Hippocampal formation (tissue), 2 donors: ENCODE measurements at regions not wholly inside any gene's neighbourhood (a gene's known extent, or its start where the extent isn't known, plus 50 kb on each side); places are given as distances from the start of the nearest gene placed in this dataset.
"Not testable (repeated sequence)": the region's sequence is repeated elsewhere in the genome, so short reads cannot be mapped to it uniquely, and the experiment has no call there.

Experiments used
- DNase-seq, 2 donors: peaks; one replicate each; lab custom pipeline; 2025; lab: John Stamatoyannopoulos, UW

DNA sequence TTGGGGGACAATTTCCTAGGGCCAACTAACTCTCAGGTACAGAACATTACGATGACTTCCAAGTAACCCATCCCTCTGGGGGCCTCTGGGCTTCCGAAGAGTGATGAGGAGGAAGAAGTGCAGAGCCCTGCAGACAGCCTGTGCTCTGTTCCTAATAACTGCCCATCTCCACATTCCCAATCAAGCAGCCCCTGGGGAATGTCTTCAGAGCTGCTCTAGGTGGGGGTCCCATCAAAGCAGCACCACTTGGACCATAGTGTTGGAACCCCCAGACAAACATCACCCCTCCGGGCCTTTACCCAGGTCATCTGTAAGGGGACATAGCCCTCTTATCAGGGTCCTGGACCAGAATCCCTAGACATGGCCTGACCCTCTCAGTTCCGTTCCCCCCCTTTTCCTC is 357.3 kb downstream of the NPHP4 start:
- no peak for DNase-seq

DNA sequence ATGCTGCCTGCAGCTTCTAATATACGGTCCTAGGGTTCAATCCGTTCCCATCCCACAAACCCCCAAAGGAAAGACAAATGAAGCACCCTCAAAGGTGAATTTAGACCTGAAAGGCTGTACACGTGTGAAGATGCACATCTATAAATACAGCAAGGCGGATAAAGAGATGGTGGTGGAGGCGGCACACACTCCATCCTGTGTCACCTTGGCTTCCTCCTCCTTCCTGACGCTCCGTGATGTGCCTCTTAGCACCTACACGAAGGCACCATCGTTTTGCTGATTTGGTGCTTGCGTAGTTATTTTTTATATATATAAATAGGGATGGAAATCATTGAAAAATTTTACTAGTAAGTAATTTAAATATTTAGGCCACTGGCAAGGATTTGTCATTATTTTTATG is 359.4 kb downstream of the NPHP4 start:
- DNase-seq: no peak

DNA sequence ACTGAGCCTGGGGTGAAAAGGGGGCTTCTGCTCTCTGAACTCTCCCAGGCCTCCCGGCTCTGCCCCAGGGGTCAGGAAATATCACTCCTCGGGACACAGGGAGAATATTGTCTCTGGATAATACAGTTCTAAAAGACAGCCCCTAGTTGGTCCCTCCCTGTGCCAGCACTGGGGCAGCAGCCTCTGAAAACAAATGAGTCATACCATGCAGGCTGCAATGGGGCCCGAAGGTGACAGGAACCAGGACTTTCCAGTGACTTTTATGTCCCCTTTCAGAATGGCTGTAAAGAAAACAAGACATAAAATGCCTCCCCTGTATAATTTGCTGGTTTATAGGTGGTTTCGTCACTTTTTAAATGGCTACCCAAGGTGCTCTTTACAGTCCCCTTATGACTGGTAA is 360.0 kb downstream of the NPHP4 start:
- no peak for DNase-seq

GRCh38 chr1:5628416-5628815 is 363.8 kb downstream of the NPHP4 start:
- DNase-seq: no peak

- no peak for DNase-seq
Measured at GRCh38 chr1:5623399-5623798, 368.8 kb downstream of the NPHP4 start.

DNA sequence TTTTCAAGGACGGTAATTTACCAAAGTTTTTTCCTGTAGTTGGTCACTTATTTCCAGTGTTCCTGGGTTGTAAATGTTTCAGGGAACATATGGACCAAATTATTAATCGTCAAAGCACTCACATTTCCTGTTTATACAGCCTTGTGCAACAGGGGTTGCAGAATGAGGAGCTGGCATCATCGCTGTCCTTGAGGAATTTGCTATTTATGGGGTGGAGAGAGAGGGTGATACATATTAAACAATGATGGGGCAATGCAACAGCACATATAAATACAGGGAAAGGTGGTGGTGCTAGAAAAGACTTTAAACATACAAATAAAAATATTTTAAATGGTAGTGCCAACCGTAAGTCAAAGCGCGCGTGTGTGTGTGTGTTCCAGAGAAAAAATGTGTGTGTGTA is 369.8 kb downstream of the NPHP4 start:
- DNase-seq: no peak

DNA sequence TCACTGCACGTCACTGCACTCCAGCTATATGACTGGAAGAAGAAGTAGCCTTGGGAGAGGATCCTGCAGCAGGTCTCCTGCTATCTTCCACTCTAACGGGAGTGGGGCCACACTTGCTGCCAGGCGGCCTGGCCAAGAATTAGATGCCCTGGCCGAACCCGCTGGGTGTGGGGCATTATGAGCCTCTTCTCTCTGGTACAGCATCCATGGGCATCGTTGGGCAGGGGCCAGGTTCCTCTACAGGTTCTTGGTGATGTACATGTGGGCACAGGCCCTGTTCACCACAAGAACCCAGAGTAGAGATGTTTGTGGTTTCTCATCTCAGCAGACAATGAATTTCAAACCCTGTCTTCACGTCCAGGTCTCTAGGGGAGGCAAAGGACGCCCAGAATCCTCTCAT is 370.5 kb downstream of the NPHP4 start:
- no peak for DNase-seq

DNA sequence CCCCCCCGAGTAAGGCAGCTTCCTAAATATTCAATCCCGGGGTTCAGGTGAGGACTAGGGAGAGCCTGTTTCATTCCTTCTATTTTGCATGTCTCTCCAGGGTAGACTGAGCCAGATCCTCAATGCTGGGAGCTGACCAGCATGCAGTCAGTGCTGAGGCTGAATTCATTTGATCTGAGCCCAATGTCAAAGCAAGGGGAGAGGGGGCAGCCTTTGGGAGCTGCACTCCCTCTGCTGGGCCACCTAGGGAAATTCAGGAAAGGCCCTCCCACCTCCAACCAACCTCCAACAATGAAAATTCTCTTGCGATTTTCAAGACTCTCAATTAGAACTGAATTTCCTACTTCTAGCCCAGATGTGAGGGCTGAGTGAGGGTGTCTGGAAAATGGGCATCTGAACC is 371.2 kb downstream of the NPHP4 start:
- DNase-seq: peak in 1 of 2 donors; percentile 4

GRCh38 chr1:5620418-5620817 is 371.8 kb downstream of the NPHP4 start:
- no peak for DNase-seq

DNA sequence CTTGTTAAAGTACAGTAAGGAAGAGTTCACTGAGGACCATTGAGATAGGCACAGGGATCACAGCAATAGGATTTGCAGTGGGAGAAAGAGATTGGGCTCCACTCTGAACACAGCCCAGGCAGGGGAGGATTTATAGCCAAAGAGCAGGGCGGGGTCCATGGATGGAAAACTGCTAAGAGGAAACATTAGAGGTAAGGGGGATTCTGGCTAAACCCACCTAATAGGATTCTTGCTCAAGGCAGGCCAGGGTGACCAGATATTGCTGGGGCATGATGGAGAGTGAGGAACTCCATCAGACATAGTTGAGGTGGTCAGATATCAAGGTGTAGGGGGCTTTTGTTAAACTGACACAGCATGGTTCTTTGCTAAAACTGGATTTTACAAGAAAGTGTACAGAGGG is 372.8 kb downstream of the NPHP4 start:
- DNase-seq: no peak

GRCh38 chr1:5617546-5617945 is 374.7 kb downstream of the NPHP4 start:
- no peak for DNase-seq

- DNase-seq: no peak
Measured at GRCh38 chr1:5617179-5617520, 375.1 kb downstream of the NPHP4 start.

- DNase-seq: no peak
Measured at GRCh38 chr1:5616366-5617178, 375.7 kb downstream of the NPHP4 start.

DNA sequence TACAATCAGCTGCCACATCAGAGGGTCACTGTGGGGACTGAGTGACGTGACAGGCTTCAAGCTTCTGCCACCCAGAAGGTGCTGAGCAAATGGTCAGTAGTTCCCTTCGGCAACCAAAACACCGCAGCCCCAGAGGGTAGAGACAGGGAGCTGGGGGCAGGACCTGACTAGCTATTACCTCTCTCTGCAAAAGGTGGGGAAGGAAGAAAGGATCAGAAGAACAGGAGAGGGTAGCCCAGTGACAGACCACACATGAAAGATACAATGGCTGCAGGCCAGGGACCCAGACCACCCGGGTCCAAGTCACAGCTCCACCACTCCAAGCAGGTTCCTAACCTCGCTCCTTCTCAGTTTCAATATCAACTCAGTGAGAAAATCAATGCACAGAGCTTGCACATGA is 377.1 kb downstream of the NPHP4 start:
- DNase-seq: no peak

GRCh38 chr1:5613900-5614299 is 378.3 kb downstream of the NPHP4 start:
- no peak for DNase-seq

DNA sequence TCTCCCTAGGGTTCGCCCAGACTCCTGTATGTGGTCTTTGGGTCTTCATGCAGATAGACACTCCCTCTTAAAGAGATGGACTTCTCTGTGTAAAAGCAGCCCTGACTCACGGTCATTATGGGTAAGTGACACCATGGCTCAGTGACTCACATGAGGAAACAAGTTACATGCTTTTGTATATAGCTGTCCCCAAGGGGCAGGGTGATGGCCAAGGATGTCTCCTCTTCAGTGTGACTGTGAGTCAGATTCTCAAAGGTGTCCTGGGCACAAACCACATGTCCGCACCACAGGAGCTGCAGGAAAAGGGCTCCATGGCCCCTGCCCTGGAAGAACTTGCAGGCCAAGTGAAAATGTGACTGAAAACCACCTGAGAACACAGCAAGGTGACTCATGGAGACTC is 380.4 kb downstream of the NPHP4 start:
- DNase-seq: no peak

- no peak for DNase-seq
Measured at GRCh38 chr1:5611431-5611830, 380.8 kb downstream of the NPHP4 start.

DNA sequence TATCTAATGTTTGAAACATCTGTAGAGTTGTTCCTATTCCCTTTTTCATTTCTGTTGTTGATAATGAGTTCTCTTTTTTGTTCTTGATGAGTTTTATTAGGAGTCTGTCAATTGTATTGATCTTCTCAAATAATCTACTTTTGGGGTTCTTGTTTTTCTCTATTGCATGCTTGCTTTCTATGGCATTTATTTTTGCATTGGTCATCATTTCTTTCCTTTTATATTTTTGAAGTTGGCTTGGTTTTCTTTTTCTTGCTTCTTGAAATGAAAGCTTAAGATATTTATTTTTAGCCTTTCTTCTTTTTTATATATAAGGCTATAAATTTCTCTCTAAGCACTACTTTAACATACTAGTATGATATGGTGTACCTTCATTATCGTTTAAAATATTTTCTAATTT is 381.8 kb downstream of the NPHP4 start:
- no peak for DNase-seq

DNA sequence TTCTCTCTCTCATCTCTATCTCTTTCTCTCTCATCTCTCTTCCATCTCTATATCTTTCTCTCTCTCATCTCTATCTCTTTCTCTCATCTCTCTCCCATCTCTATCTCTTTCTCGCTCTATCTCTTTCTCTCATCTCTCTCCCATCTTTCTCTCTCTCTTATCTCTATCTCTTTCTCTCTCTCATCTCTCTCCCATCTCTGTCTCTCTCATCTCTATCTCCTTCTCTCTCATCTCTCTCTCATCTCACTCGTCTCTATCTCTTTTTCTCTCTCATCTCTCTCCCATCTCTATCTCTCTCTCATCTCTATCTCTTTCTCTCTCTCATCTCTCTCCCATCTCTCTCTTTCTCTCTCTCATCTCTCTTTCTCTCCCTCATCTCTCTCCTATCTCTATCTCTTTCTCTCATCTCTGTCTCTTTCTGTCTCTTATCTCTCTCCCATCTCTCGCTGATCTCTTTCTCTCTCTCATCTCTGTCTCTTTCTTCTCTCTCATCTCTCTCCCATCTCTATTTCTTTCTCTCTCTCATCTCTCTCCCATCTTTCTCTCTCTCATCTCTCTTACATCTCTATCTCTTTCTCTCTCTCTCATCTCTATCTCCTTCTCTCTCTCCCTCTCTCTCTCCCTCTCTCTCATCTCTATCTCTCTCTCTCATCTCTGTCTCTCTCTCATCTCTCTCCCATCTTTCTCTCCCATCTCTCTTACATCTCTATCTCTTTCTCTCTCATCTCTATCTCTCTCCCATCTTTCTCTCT is 388.7 kb downstream of the NPHP4 start:
- no peak for DNase-seq

- DNase-seq: not testable (repeated sequence)
Measured at GRCh38 chr1:5602718-5603117, 389.5 kb downstream of the NPHP4 start.

- no peak for DNase-seq
Measured at GRCh38 chr1:5601516-5601915, 390.7 kb downstream of the NPHP4 start.

- DNase-seq: no peak
Measured at GRCh38 chr1:5599541-5599940, 392.7 kb downstream of the NPHP4 start.

DNA sequence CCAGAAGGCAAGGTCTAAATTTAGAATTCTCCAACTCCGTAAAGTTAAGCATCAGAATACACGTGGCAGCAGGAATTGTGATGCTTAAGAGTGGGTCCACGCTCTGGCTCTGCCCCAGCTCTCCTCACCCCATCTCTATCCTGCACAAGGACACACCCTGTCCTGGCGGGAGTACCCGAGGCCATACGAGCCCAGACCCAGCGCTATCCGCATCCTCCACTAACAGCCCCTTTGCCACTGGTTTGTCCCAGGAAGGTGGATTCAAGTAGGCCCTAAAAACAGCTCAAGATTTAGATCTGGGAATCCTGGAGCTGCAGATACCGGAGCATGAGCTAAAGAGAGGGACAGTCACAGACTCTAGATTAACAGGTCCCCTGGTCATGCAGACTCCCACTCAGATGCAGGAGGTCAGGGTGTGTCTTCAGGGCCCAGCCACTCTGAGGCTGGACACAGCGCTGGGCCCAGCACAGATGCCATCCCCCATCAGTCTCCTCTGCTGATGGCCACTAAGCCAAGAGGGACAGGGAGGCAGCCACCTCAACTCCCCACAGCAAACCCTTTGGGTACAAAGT is 393.3 kb downstream of the NPHP4 start:
- no peak for DNase-seq
